ENCODE measurements at regions not wholly inside any gene's neighbourhood (a gene's known extent, or its start where the extent isn't known, plus 50 kb on each side); places are given as distances from the start of the nearest gene placed in this dataset.

DNA sequence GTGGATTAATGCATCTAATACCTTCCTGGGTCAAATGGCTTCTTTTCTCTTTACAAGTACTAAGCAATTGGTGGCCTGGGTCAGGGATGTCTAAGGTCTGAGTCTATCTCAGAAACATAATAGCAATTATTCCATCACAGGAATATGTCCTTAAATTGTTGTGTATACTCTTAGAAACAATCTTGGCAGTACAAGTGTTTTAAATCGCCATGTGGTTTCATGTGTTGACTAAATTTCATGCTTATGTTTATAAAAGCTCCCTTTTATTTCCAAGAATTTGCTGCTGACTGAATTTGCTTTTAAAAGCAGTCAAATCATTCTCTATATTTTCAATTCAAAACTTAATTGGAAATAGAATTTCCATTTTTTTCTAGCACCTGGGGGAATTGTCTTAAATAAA is 125.3 kb upstream of the PACRGL start:
- TF ChIP-seq, protein P1, sequence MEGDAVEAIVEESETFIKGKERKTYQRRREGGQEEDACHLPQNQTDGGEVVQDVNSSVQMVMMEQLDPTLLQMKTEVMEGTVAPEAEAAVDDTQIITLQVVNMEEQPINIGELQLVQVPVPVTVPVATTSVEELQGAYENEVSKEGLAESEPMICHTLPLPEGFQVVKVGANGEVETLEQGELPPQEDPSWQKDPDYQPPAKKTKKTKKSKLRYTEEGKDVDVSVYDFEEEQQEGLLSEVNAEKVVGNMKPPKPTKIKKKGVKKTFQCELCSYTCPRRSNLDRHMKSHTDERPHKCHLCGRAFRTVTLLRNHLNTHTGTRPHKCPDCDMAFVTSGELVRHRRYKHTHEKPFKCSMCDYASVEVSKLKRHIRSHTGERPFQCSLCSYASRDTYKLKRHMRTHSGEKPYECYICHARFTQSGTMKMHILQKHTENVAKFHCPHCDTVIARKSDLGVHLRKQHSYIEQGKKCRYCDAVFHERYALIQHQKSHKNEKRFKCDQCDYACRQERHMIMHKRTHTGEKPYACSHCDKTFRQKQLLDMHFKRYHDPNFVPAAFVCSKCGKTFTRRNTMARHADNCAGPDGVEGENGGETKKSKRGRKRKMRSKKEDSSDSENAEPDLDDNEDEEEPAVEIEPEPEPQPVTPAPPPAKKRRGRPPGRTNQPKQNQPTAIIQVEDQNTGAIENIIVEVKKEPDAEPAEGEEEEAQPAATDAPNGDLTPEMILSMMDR (IDR thresholded peaks at IDR 0.05) = no peak
- TF ChIP-seq TCF7L2 (IDR thresholded peaks at IDR 0.05; ENCODE audit: low read depth, low read length) = no peak
- TF ChIP-seq, protein P2, sequence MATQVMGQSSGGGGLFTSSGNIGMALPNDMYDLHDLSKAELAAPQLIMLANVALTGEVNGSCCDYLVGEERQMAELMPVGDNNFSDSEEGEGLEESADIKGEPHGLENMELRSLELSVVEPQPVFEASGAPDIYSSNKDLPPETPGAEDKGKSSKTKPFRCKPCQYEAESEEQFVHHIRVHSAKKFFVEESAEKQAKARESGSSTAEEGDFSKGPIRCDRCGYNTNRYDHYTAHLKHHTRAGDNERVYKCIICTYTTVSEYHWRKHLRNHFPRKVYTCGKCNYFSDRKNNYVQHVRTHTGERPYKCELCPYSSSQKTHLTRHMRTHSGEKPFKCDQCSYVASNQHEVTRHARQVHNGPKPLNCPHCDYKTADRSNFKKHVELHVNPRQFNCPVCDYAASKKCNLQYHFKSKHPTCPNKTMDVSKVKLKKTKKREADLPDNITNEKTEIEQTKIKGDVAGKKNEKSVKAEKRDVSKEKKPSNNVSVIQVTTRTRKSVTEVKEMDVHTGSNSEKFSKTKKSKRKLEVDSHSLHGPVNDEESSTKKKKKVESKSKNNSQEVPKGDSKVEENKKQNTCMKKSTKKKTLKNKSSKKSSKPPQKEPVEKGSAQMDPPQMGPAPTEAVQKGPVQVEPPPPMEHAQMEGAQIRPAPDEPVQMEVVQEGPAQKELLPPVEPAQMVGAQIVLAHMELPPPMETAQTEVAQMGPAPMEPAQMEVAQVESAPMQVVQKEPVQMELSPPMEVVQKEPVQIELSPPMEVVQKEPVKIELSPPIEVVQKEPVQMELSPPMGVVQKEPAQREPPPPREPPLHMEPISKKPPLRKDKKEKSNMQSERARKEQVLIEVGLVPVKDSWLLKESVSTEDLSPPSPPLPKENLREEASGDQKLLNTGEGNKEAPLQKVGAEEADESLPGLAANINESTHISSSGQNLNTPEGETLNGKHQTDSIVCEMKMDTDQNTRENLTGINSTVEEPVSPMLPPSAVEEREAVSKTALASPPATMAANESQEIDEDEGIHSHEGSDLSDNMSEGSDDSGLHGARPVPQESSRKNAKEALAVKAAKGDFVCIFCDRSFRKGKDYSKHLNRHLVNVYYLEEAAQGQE (IDR thresholded peaks at IDR 0.05; ENCODE audit: insufficient read depth in 1 of 2, low read depth in 2 of 2, low read length in 1 of 2) = no peak
- no peak for TF ChIP-seq POLR2AphosphoS5 (IDR thresholded peaks at IDR 0.05; ENCODE audit: low read depth, low read length)
- no peak for TF ChIP-seq SIN3A (IDR thresholded peaks at IDR 0.05; ENCODE audit: borderline replicate concordance, insufficient read depth, low read depth, low read length)
